MCF 10A (cell line): ENCODE measurements at regions not wholly inside any gene's neighbourhood (a gene's known extent, or its start where the extent isn't known, plus 50 kb on each side); places are given as distances from the start of the nearest gene placed in this dataset.
"Not testable (repeated sequence)": the region's sequence is repeated elsewhere in the genome, so short reads cannot be mapped to it uniquely, and the experiment has no call there.

Source experiments
- BruUV-seq: library from RNA; stranded (reverse); fragments of 400-500 nt; replicated peaks from 2 replicates; lab custom pipeline; 2021; lab: Mats Ljungman, UMichigan
- CTCF ChIA-PET: fragments of 300-600 bp; sonication (Branson Sonifier 250); formaldehyde crosslinking; extraction: SDS; loops from one replicate; lab custom pipeline; 2021; ENCODE audit warnings: antibody characterized with exemption, inconsistent platforms; lab: Yijun Ruan, JAX
- POLR2A ChIA-PET: fragments of 300-600, 350-650 bp; sonication (Branson Sonifier 250); formaldehyde crosslinking; extraction: SDS; loops from one replicate; lab custom pipeline; 2020; ENCODE audit warnings: antibody characterized with exemption, inconsistent platforms; lab: Yijun Ruan, JAX
- DNase-seq: peaks from one replicate; pipeline ENCODE4 v3.0.0-alpha.2; 2018; ENCODE audit not compliant: unreplicated experiment
- H3K27ac Mint-ChIP-seq: one replicate; pipeline ENCODE4 v1.8.0; 2022; ENCODE audit warnings: mild to moderate bottlenecking, low read depth, mixed read lengths; ENCODE audit not compliant: unreplicated experiment
- H3K27me3 Mint-ChIP-seq: one replicate; pipeline ENCODE4 v1.8.0; 2022; ENCODE audit warnings: mixed read lengths; ENCODE audit not compliant: insufficient read depth, unreplicated experiment
- H3K36me3 Mint-ChIP-seq: one replicate; pipeline ENCODE4 v1.8.0; 2022; ENCODE audit warnings: mild to moderate bottlenecking, moderate library complexity, mixed read lengths; ENCODE audit not compliant: insufficient read depth, unreplicated experiment
- H3K4me1 Mint-ChIP-seq: one replicate; pipeline ENCODE4 v1.8.0; 2022; ENCODE audit warnings: mixed read lengths; ENCODE audit not compliant: insufficient read depth, unreplicated experiment
- H3K4me3 Mint-ChIP-seq: one replicate; pipeline ENCODE4 v1.8.0; 2022; ENCODE audit warnings: mild to moderate bottlenecking, moderate library complexity, mixed read lengths; ENCODE audit not compliant: unreplicated experiment
- H3K9me3 Mint-ChIP-seq: one replicate; pipeline ENCODE4 v1.8.0; 2022; ENCODE audit warnings: mixed read lengths; ENCODE audit not compliant: unreplicated experiment
- intact Hi-C: fragments of 100-400 bp; cut with micrococcal nuclease; formaldehyde crosslinking; loops from 2 replicates; pipeline ENCODE4 v1.14.1; 2022
- TF ChIP-seq, protein P1 (sequence below): fragments of 200-600 bp; IDR thresholded peaks from one replicate; pipeline ENCODE4 v1.8.0; 2022; ENCODE audit warnings: antibody characterized with exemption, mild to moderate bottlenecking; ENCODE audit not compliant: unreplicated experiment

DNA sequence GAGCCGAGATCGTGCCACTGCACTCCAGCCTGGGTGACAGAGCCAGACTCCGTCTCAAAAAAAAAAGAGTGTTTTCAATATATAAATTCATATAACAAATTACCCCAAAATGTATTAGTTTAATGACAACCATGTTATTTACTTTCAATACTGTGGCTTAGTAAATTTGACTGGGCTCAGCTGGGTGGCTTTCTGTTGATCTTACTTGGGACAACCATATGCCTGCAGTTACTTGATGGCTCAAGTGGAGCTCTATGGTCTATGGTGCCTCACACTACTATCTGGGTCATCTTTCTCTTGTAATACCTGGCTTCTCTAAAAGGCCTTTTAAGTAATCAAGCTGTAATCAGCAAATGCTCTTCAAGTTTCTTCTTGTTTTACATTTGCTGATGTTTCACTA, 341.5 kb upstream of the SPHKAP start:
- H3K27ac Mint-ChIP-seq = no peak overlapping the region
- H3K9me3 Mint-ChIP-seq = peaks cover 8% of the 10 kb centered on the region
- intact Hi-C loops = no loop called here
- ChIA-PET POLR2A (no interaction called here), CTCF (no interaction called here)
- DNase-seq = no peak
- no peaks in the 10 kb centered on the region for H3K4me1 Mint-ChIP-seq
- no peak overlapping the region for H3K4me3 Mint-ChIP-seq
- H3K36me3 Mint-ChIP-seq = no peaks in the 10 kb centered on the region
- BruUV-seq = no TSS peak
- TF ChIP-seq, protein P1, sequence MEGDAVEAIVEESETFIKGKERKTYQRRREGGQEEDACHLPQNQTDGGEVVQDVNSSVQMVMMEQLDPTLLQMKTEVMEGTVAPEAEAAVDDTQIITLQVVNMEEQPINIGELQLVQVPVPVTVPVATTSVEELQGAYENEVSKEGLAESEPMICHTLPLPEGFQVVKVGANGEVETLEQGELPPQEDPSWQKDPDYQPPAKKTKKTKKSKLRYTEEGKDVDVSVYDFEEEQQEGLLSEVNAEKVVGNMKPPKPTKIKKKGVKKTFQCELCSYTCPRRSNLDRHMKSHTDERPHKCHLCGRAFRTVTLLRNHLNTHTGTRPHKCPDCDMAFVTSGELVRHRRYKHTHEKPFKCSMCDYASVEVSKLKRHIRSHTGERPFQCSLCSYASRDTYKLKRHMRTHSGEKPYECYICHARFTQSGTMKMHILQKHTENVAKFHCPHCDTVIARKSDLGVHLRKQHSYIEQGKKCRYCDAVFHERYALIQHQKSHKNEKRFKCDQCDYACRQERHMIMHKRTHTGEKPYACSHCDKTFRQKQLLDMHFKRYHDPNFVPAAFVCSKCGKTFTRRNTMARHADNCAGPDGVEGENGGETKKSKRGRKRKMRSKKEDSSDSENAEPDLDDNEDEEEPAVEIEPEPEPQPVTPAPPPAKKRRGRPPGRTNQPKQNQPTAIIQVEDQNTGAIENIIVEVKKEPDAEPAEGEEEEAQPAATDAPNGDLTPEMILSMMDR = no peak
- no peaks in the 10 kb centered on the region for H3K27me3 Mint-ChIP-seq

DNA sequence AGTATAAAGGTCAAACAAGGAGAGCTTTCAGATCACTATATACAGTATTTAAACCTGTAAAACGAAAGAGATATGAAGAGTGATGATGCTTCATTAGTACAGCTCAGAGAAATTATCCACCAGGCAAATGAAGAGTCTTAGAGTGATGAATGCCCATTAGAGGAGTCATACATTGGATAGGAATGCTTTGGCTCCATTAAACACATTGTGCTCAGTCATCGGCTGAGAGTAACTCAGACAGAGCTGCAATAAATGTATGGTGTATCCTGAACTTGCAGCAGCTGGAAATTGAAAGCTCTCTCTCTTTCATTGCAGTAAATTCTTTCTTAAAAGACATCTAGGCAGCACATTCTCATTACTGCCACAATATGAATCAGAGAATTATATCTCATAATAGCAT, 340.8 kb upstream of the SPHKAP start:
- Mint-ChIP-seq H3K36me3 (no peaks in the 10 kb centered on the region), H3K4me1 (no peaks in the 10 kb centered on the region), H3K4me3 (no peak overlapping the region), H3K27me3 (no peaks in the 10 kb centered on the region), H3K27ac (no peak overlapping the region), H3K9me3 (peaks cover 8% of the 10 kb centered on the region)
- intact Hi-C loops = no loop called here
- TF ChIP-seq, protein P1 = no peak
- ChIA-PET POLR2A (interaction anchor here (0.6 to 0.7 kb wide), 2 partner anchors 104 to 307 kb away, joined by 3 read pairs; no protein-coding TSS in a partner anchor), CTCF (no interaction called here)
- DNase-seq = no peak
- no TSS peak for BruUV-seq

DNA sequence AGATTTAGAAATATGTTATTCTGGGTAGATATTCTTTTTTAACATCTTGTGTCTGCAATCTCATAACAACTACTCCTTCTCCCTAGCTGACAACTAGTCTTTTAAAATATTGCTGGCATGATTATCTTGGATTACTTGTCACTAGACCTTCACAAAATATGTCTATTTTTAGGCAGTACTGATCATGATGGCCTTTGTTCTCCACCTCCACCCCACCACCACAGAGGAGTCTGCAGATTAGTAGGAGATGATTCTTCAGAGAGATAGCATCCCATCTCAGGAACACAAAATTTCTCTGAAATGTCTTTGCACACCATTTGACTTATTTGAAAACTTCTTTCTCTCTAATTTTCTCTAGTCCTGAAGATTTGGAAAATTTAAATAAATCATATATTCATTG, 338.1 kb upstream of the SPHKAP start:
- intact Hi-C loops = no loop called here
- Mint-ChIP-seq H3K27me3 (peaks cover 11% of the 10 kb centered on the region), H3K4me3 (no peak overlapping the region), H3K27ac (no peak overlapping the region), H3K4me1 (no peaks in the 10 kb centered on the region), H3K36me3 (no peaks in the 10 kb centered on the region), H3K9me3 (peaks cover 8% of the 10 kb centered on the region)
- CTCF ChIA-PET = interaction anchor here (0.6 kb wide), 1 partner anchor 12 kb away, joined by 3 read pairs; no protein-coding TSS in a partner anchor
- POLR2A ChIA-PET = no interaction called here
- no peak for DNase-seq
- no TSS peak for BruUV-seq
- TF ChIP-seq, protein P1 = no peak

DNA sequence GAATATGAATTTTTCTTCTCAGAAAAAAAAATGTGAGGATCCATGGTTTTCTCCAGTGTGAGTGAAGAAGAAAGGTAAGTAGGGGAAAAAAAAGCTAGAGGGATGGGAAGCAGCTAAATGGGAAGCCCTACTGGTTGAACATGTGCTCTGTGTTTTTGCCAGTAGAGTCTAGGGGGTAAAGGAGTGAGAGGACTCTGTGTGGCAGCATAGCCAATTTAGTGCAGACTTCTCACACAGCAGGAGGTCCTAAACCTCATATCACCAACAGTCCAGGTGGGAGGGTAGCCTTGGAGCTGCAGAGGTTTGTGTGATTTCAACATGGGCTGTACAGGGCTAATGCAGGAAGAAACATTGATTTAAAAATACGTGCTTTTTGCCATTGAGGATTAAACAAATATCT, 334.5 kb upstream of the SPHKAP start:
- Mint-ChIP-seq H3K36me3 (no peaks in the 10 kb centered on the region), H3K27me3 (peaks cover 11% of the 10 kb centered on the region), H3K4me3 (no peak overlapping the region), H3K9me3 (no peaks in the 10 kb centered on the region), H3K4me1 (no peaks in the 10 kb centered on the region), H3K27ac (no peak overlapping the region)
- intact Hi-C loops = no loop called here
- DNase-seq = no peak
- TF ChIP-seq, protein P1 = no peak
- BruUV-seq = no TSS peak
- POLR2A ChIA-PET = no interaction called here
- CTCF ChIA-PET = interaction anchor here (0.7 kb wide), 1 partner anchor 24 kb away, joined by 3 read pairs; no protein-coding TSS in a partner anchor

DNA sequence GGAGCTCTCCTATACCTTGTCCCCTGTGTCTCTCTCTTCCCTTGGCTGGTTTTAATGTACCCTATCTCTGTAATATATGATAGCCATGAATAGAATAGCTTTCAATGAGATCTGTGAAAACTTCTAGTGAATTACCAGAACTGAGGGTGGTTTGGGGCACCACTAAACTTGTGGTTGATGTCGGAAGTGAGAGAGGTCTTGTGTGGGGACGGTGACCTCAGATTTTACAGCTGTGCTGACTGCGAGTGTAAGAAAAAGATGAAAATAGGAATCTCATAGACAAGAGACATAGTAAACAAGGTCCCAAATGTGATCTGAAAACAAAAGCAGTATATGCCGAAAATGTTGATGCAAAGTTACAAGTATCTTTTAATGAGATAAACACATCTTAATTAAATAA, 332.0 kb upstream of the SPHKAP start:
- H3K4me3 Mint-ChIP-seq, H3K27ac Mint-ChIP-seq, intact Hi-C loops, BruUV-seq, H3K4me1 Mint-ChIP-seq, DNase-seq, CTCF ChIA-PET, H3K9me3 Mint-ChIP-seq, H3K36me3 Mint-ChIP-seq: not testable (repeated sequence)
- POLR2A ChIA-PET = interaction anchor here (0.8 kb wide), 1 partner anchor 18 kb away, joined by 3 read pairs; no protein-coding TSS in a partner anchor
- peaks cover 11% of the 10 kb centered on the region for H3K27me3 Mint-ChIP-seq
